NCI-H187 (cell line): ENCODE measurements at regions not wholly inside any gene's neighbourhood (a gene's known extent, or its start where the extent isn't known, plus 50 kb on each side); places are given as distances from the start of the nearest gene placed in this dataset.
"Not testable (repeated sequence)": the region's sequence is repeated elsewhere in the genome, so short reads cannot be mapped to it uniquely, and the experiment has no call there.

Experiments
- DNase-seq, 2 experiments: peaks; one replicate each; lab custom pipeline; 2025; lab: John Stamatoyannopoulos, UW

GRCh38 chr1:230591678-230592077 is 50.6 kb upstream of the COG2 start:
- no peak for DNase-seq

GRCh38 chr1:230589951-230590350 is 52.3 kb upstream of the COG2 start:
- no peak for DNase-seq

DNA sequence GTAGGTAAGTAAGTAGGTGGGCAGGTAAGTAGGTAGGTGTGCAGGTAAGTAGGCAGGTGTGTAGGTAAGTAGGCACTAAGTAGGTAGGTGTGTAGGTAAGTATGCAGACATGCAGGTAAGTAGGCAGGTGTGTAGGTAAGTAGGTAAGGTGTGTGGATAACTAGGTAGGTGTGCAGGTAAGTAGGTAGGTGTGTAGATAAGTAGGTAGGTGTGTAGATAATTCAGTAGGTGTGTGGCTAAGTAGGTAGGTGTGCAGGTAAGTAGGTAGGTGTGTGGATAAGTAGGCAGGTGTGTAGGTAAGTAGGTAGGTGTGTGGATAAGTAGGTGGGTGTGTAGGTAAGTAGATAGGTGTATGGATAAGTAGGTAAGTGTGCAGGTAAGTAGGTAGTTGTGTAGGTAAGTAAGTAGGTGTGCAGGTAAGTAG is 53.9 kb upstream of the COG2 start:
- DNase-seq: no peak

DNA sequence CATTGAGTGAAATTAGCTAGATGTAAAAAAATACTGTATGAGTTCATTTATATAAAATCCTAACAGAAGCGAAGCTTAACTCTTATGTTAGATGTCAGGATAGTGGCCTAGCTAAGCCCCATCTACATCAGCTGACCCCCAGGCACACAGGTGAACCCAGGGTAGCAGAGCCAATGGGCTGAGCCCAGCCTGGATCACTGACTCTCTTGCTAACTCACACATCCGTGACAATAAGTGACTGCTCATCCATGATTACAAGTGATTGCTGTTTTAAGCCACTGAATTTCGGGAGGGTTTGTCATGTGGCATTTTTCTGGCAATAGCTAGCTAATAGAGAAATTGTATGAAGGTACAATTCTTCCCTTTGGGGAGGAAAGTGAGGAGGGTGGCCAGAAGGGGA is 55.2 kb upstream of the COG2 start:
- DNase-seq: no peak

DNA sequence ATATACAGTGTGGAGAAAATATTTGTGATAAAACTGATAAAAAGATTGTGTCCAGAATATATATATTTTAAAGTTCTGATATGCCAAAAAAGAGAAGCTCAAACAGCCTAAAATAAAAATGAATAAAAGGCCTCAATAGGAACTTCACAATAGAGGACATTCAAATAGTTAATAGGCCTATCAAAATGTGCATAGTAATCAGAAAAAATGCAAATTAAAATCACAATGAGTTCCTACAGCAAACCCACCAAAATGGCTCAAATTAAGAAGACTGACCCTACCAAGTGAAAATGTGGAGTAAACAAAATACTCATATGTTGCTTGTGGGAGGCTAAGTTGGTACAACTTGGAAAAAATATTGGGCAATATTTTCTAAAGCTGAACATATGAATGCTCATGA is 57.6 kb upstream of the COG2 start:
- DNase-seq: no peak

GRCh38 chr1:230581446-230582079 is 60.7 kb upstream of the COG2 start:
- DNase-seq: no peak

- no peak for DNase-seq
These were observed 63.7 kb upstream of the COG2 start for GRCh38 chr1:230578616-230579015.

GRCh38 chr1:230577537-230577936 is 64.7 kb upstream of the COG2 start:
- DNase-seq: no peak

DNA sequence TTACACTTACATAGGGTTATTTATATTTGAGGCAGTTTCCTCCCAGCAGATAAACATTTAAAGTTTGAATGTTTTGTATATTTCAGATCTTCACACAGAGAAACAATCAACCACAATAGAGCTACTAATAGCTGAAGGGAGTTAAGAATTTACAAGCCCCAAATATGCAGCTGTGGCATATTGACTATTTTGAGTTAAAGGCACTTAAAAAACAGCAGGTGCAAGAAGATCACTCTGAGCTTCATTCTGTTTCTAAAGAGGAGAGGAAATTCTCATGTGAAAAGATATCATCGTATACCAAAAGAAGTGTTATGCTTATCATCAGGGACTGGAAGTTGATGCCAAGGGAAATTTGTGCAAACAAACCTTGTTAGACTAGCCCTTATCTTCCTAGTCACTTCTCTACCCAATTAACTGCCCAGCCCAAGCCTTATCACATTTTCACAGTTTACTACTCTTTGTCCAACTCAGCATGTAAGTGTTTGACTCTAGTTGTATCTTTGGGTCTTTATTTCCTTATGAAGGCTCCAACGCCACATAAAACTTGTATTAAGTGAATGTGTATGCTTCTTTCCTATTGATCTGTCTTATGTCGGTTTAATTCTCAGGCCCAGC is 66.3 kb upstream of the COG2 start:
- no peak for DNase-seq

DNA sequence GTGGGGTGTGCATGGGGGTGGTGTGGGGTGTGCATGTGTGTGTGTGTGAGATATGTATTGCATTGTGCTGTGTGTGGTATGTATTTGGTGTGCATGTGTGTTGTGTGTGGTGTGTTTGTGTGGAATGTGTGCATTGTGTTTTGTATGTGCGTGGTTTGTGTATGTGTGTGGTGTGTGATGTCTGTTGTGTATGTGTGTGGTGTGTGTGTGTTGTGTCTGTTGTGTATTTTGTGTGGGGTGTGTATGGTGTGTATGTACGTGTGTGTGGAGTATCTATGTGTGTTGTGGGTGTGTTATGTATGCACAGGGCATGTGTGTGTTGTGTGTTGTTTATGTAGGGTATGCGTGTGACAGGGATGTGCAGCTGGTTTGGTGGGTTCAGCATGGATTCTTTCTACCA is 67.8 kb upstream of the COG2 start:
- DNase-seq: no peak

GRCh38 chr1:230573658-230574057 is 68.6 kb upstream of the COG2 start:
- DNase-seq: no peak

GRCh38 chr1:230572121-230573105 is 69.9 kb upstream of the COG2 start:
- no peak for DNase-seq

- DNase-seq: no peak
These were observed 71.4 kb upstream of the COG2 start for GRCh38 chr1:230570724-230571360.

DNA sequence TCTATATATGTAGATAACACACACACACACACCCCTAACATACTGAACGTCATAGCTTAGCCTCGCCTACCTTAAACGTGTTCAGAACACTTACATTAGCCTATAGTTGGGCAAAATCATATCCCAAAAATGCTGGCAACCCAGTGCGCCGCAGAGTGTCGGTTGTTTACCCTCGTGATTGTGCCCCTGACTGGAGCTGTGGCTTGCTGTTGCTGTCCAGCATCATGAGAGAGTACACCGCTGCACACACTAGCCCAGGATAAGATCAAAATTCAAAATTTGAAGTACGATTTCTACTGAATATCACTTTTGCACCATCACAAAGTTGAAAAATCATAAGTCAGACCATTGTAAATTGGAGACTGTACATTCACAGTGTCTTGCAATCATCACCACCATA is 73.1 kb upstream of the COG2 start:
- no peak for DNase-seq

GRCh38 chr1:230568676-230569075 is 73.6 kb upstream of the COG2 start:
- DNase-seq: no peak

DNA sequence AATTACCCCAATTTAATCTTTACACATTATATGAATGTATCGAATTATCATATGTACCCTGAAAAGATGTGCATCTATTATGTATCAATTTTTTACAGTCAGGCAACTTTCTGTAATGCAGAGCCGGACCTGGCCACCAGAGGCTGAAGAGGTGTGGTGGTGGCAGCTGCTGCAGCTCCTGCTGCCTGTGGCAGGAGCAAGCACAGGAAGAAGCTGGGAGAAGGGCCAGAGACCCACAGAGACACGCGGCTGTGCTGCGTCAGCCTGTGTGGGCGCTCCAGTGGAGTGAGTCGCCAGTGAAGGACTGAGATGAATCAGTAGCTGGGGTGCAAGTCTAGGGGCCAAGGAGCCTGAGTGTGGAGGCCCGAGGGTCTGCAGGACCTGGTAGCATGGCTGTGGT is 74.3 kb upstream of the COG2 start:
- no peak for DNase-seq

- DNase-seq: no peak
These were observed 75.1 kb upstream of the COG2 start for GRCh38 chr1:230567221-230567575.

DNA sequence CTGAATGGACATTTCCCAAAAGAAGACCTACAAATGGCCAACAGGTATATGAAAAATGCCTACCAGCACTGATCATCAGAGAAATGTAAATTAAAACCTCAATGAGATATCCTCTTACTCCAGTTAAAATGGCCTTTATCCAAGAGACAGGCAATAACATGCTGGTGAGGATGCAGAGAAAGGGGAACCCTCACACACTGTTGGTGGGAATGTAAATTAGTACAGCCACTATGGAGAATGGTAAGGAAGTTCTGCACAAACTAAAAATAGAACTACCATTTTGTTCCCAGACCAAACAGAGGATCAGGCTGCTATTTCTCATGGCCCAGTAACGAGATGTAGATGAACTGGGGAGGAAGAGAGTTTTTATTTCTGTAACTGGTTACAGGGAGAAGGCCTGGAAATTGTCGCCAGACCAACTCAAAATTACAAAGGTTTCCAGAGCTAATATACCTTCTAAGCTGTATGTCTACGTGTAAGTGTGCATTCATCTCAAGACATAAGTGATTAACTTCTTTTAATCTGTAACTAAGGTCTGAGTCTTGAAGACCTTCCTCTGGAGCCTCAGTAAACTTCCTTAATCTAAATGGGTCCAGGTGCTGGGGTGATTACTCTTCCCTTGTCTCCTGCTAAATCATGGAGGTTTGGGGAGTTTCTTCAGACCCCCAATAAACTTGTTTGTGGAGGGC is 75.6 kb upstream of the COG2 start:
- not testable (repeated sequence) for DNase-seq

- no peak for DNase-seq
These were observed 77.1 kb upstream of the COG2 start for GRCh38 chr1:230565141-230565540.

- DNase-seq: no peak
These were observed 78.7 kb upstream of the COG2 start for GRCh38 chr1:230563591-230563990.

DNA sequence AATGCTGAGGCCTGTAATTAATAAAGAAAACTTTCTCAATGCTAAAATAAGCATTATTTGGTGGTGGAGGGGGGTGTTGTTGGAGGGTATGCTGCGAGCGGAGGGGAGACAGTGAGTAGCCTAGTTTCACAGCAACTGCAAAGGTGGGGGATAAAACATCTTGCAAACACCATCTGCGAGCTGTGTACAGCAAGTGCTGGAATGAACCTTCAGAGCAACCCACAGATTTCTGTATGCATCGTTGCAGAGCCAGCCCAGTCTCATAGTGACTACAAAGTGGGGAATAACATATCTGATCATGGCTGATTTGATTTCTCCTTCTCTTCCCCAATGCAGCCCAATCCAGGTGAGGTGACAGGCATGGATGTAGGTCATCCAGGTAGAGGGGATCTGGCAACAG is 80.7 kb upstream of the COG2 start:
- no peak for DNase-seq

DNA sequence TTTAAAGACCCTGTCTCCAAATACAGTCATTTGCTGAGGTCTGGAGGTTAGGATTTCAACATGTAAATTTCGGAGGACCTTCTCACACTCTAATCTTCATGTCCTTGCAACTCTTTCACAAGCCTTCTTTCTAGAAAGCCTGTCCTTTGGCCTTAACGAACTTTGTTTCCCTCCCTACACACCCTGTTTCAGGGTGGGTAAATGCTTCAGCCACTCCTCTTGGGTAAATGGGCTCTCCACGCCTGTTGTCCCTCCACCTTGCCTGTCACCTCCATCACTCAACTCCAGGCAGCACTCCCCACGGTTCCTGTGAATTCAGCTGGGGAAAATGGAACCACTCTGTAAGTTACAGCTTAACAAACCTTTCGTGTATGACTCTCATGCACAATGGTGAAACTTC is 84.0 kb upstream of the COG2 start:
- DNase-seq: no peak
